HFFc6 (cell line): ENCODE measurements at regions not wholly inside any gene's neighbourhood (a gene's known extent, or its start where the extent isn't known, plus 50 kb on each side); places are given as distances from the start of the nearest gene placed in this dataset.
A peak's percentile ranks its signal among the peaks of the same experiment; 100 is the strongest.

Experiments used
- DNase-seq: peaks from one replicate; pipeline ENCODE4 v3.0.0-alpha.2; 2018
- H3K27ac Mint-ChIP-seq: 2 replicates; pipeline ENCODE4 v1.8.0; 2020; ENCODE audit warnings: mild to moderate bottlenecking, mixed read lengths
- H3K27me3 Mint-ChIP-seq: 2 replicates; pipeline ENCODE4 v1.8.0; 2021; ENCODE audit warnings: mild to moderate bottlenecking, moderate library complexity, mixed read lengths; ENCODE audit not compliant: insufficient read depth
- H3K36me3 Mint-ChIP-seq: 2 replicates; pipeline ENCODE4 v1.8.0; 2021; ENCODE audit warnings: low read depth, mixed read lengths
- H3K4me1 Mint-ChIP-seq: 2 replicates; pipeline ENCODE4 v1.8.0; 2020; ENCODE audit warnings: low read depth, mixed read lengths
- H3K4me3 Mint-ChIP-seq: 2 replicates; pipeline ENCODE4 v1.8.0; 2020; ENCODE audit warnings: mild to moderate bottlenecking, moderate library complexity, mixed read lengths
- H3K9me3 Mint-ChIP-seq: 2 replicates; pipeline ENCODE4 v1.8.0; 2020; ENCODE audit warnings: mild to moderate bottlenecking, mixed read lengths
- CTCF ChIP-seq: fragments of 200-600 bp; sonication (generic); IDR thresholded peaks from 2 replicates; pipeline ENCODE4 v1.5.0; 2021; ENCODE audit warnings: antibody characterized with exemption, mild to moderate bottlenecking

DNA sequence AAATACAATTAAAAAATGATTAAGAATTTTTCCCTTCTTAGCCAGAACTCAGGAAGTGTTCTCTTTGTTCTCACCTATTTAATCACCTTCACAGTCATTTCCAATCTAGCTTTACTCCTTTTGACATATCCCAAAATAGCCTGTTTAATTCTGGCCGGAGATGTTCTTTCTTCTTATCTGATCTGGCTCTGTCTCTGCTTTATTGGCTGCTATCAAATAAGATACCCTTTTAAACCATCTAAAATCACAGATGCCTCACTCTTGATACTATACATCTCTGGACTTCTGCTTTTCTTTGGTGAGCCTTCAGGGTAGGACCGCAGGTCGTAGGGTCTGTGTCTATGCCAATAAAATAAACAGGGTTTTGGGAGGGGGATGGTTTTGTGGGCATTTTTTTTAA is 319.2 kb upstream of the SEMA6D start:
- no peaks in the 10 kb centered on the region for H3K27me3 Mint-ChIP-seq
- peaks cover 19% of the 10 kb centered on the region for H3K4me1 Mint-ChIP-seq
- TF ChIP-seq CTCF: no peak
- H3K4me3 Mint-ChIP-seq: no peak overlapping the region
- no peaks in the 10 kb centered on the region for H3K9me3 Mint-ChIP-seq
- H3K36me3 Mint-ChIP-seq: no peaks in the 10 kb centered on the region
- no peak overlapping the region for H3K27ac Mint-ChIP-seq
- no peak for DNase-seq

- DNase-seq: no peak
- no peaks in the 10 kb centered on the region for H3K9me3 Mint-ChIP-seq
- no peaks in the 10 kb centered on the region for H3K36me3 Mint-ChIP-seq
- peaks cover 19% of the 10 kb centered on the region for H3K4me1 Mint-ChIP-seq
- H3K27ac Mint-ChIP-seq: no peak overlapping the region
- no peak overlapping the region for H3K4me3 Mint-ChIP-seq
- TF ChIP-seq CTCF: no peak
- no peaks in the 10 kb centered on the region for H3K27me3 Mint-ChIP-seq
These were observed 318.7 kb upstream of the SEMA6D start for GRCh38 chr15:47398594-47398993.

- no peak for TF ChIP-seq CTCF
- DNase-seq: no peak
- peak overlapping the region; percentile 1; the same call in 1 of the 2 replicates for H3K27ac Mint-ChIP-seq
- no peak overlapping the region for H3K4me3 Mint-ChIP-seq
- no peaks in the 10 kb centered on the region for H3K36me3 Mint-ChIP-seq
- H3K4me1 Mint-ChIP-seq: peaks cover 19% of the 10 kb centered on the region
- no peaks in the 10 kb centered on the region for H3K27me3 Mint-ChIP-seq
- no peaks in the 10 kb centered on the region for H3K9me3 Mint-ChIP-seq
These were observed 318.2 kb upstream of the SEMA6D start for GRCh38 chr15:47399100-47399499.

DNA sequence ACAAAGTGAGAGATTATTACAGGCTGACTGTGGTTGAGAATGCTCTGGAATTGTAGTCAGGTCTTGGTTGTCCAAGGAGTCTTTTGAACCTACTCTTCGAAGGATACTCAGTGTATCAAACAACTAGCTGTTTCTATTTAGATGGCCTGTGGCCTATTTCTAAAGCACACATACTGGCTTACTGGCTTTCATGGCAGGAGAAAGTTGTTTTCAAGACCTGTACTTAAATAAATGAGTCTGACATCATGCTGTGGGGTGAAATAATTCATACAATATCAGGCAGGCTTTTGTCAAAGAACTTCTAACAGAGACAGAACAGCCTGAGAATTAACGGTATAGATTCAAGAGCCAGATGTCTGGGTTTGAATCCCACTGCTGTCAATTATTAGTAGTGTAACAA is 316.7 kb upstream of the SEMA6D start:
- Mint-ChIP-seq H3K36me3 (no peaks in the 10 kb centered on the region), H3K4me3 (no peak overlapping the region), H3K27me3 (no peaks in the 10 kb centered on the region; the same call in none of the 2 replicates), H3K4me1 (peaks cover 19% of the 10 kb centered on the region), H3K9me3 (no peaks in the 10 kb centered on the region), H3K27ac (no peak overlapping the region)
- no peak for TF ChIP-seq CTCF
- DNase-seq: no peak

DNA sequence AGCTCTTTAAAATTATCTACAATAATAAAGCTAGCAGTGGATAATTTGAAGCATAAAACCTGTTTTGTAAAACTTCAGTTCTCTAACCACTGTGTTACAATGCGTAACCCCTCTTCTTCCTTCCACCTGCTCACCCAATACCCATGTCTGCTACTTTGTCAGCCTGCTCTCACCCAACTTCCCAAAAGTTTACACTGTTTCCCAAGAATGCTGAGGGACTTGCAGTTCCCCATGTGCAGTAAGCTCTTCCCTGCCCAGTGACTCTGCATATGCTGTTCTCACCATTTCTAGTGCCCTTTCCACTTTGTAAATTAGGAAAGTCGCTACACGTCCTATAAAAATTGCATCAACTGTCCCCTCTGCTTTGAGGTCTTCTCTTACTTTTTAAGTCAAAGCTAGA is 315.9 kb upstream of the SEMA6D start:
- no peaks in the 10 kb centered on the region for H3K36me3 Mint-ChIP-seq
- H3K9me3 Mint-ChIP-seq: no peaks in the 10 kb centered on the region
- no peak overlapping the region for H3K4me3 Mint-ChIP-seq
- no peaks in the 10 kb centered on the region; the same call in none of the 2 replicates for H3K27me3 Mint-ChIP-seq
- peaks cover 19% of the 10 kb centered on the region for H3K4me1 Mint-ChIP-seq
- no peak for DNase-seq
- no peak for TF ChIP-seq CTCF
- no peak overlapping the region for H3K27ac Mint-ChIP-seq

- H3K27ac Mint-ChIP-seq: no peak overlapping the region
- H3K27me3 Mint-ChIP-seq: no peaks in the 10 kb centered on the region; the same call in none of the 2 replicates
- H3K36me3 Mint-ChIP-seq: no peaks in the 10 kb centered on the region
- no peak overlapping the region for H3K4me3 Mint-ChIP-seq
- TF ChIP-seq CTCF: no peak
- peaks cover 19% of the 10 kb centered on the region for H3K4me1 Mint-ChIP-seq
- DNase-seq: no peak
- no peaks in the 10 kb centered on the region for H3K9me3 Mint-ChIP-seq
These were observed 314.5 kb upstream of the SEMA6D start for GRCh38 chr15:47402829-47403228.
